H9 (cell line): ENCODE measurements at regions not wholly inside any gene's neighbourhood (a gene's known extent, or its start where the extent isn't known, plus 50 kb on each side); places are given as distances from the start of the nearest gene placed in this dataset.

Source experiments
- DNase-seq: peaks from one replicate; pipeline ENCODE4 v3.0.0-alpha.2; 2017
- H2AFZ ChIP-seq: one replicate; pipeline ENCODE4 v1.6.1; 2013; ENCODE audit warnings: mild to moderate bottlenecking, low read length, control low read depth, moderate library complexity
- H2AK5ac ChIP-seq: 2 replicates; pipeline ENCODE4 v1.6.1; 2013; ENCODE audit warnings: low read length, control low read depth, mixed read lengths; ENCODE audit not compliant: insufficient read length
- H2BK120ac ChIP-seq: one replicate; pipeline ENCODE4 v1.6.1; 2013; ENCODE audit warnings: low read depth, mild to moderate bottlenecking, low read length, control low read depth, inconsistent platforms; ENCODE audit not compliant: poor library complexity, severe bottlenecking
- H2BK12ac ChIP-seq: 2 replicates; pipeline ENCODE4 v1.6.1; 2013; ENCODE audit warnings: low read length, control low read depth, mixed read lengths, low read depth; ENCODE audit not compliant: insufficient read length
- H2BK15ac ChIP-seq: 2 replicates; pipeline ENCODE4 v1.6.1; 2013; ENCODE audit warnings: low read depth, low read length, control low read depth
- H2BK20ac ChIP-seq: one replicate; pipeline ENCODE4 v1.6.1; 2013; ENCODE audit warnings: low read depth, mild to moderate bottlenecking, low read length, control low read depth, inconsistent platforms; ENCODE audit not compliant: poor library complexity, severe bottlenecking
- H2BK5ac ChIP-seq: 2 replicates; pipeline ENCODE4 v1.6.1; 2013; ENCODE audit warnings: low read length, control low read depth, mixed read lengths; ENCODE audit not compliant: insufficient read length
- H3K14ac ChIP-seq: 2 replicates; pipeline ENCODE4 v1.6.1; 2013; ENCODE audit warnings: low read length, control low read depth; ENCODE audit not compliant: insufficient read depth
- H3K18ac ChIP-seq: 2 replicates; pipeline ENCODE4 v1.6.1; 2013; ENCODE audit warnings: low read depth, mild to moderate bottlenecking, mixed read lengths, low read length, control low read depth; ENCODE audit not compliant: insufficient read length
- H3K23ac ChIP-seq: 2 replicates; pipeline ENCODE4 v1.6.1; 2013; ENCODE audit warnings: low read length, control low read depth, mixed read lengths, low read depth; ENCODE audit not compliant: insufficient read length
- H3K23me2 ChIP-seq: 2 replicates; pipeline ENCODE4 v1.6.1; 2013; ENCODE audit warnings: low read depth, mild to moderate bottlenecking, mixed read lengths, low read length, control low read depth; ENCODE audit not compliant: insufficient read length, poor library complexity, severe bottlenecking
- H3K27ac ChIP-seq: 2 replicates; pipeline ENCODE4 v1.5.1; 2013; ENCODE audit warnings: low read length, control low read depth, mixed read lengths, low read depth; ENCODE audit not compliant: insufficient read length
- H3K27me3 ChIP-seq: 2 replicates; pipeline ENCODE4 v1.6.1; 2013; ENCODE audit warnings: low read length, control low read depth, inconsistent platforms; ENCODE audit not compliant: insufficient read depth
- H3K4ac ChIP-seq: 2 replicates; pipeline ENCODE4 v1.6.1; 2013; ENCODE audit warnings: low read depth, mild to moderate bottlenecking, control low read depth, inconsistent platforms, low read length, moderate library complexity
- H3K4me1 ChIP-seq: 2 replicates; pipeline ENCODE4 v1.6.1; 2013; ENCODE audit warnings: low read length, control low read depth, inconsistent platforms; ENCODE audit not compliant: insufficient read depth
- H3K4me2 ChIP-seq: 2 replicates; pipeline ENCODE4 v1.6.1; 2013; ENCODE audit warnings: low read length, control low read depth, mixed read lengths; ENCODE audit not compliant: insufficient read length, insufficient read depth
- H3K56ac ChIP-seq: 2 replicates; pipeline ENCODE4 v1.6.1; 2013; ENCODE audit warnings: low read depth, mild to moderate bottlenecking, mixed read lengths, low read length, control low read depth; ENCODE audit not compliant: insufficient read length
- H3K79me1 ChIP-seq: 2 replicates; pipeline ENCODE4 v1.6.1; 2013; ENCODE audit warnings: low read depth, mild to moderate bottlenecking, moderate library complexity, low read length, control low read depth, inconsistent platforms; ENCODE audit not compliant: insufficient read depth, poor library complexity, severe bottlenecking
- H3K79me2 ChIP-seq: 2 replicates; pipeline ENCODE4 v1.6.1; 2013; ENCODE audit warnings: low read length, control low read depth, inconsistent platforms; ENCODE audit not compliant: insufficient read depth
- H3K9ac ChIP-seq: 2 replicates; pipeline ENCODE4 v1.6.1; 2013; ENCODE audit warnings: low read length, control low read depth, mixed read lengths; ENCODE audit not compliant: insufficient read length; ENCODE audit errors: extremely low read depth
- H3K9me3 ChIP-seq: one replicate; pipeline ENCODE4 v1.6.1; 2013; ENCODE audit warnings: low read depth, low read length, inconsistent platforms; ENCODE audit not compliant: control insufficient read depth
- H3T11ph ChIP-seq: one replicate; pipeline ENCODE4 v1.6.1; 2013; ENCODE audit warnings: mild to moderate bottlenecking, low read length, control low read depth, inconsistent platforms
- H4K20me1 ChIP-seq: one replicate; pipeline ENCODE4 v1.6.1; 2013; ENCODE audit not compliant: control insufficient read depth, insufficient read length, insufficient read depth
- H4K5ac ChIP-seq: 2 replicates; pipeline ENCODE4 v1.6.1; 2013; ENCODE audit warnings: low read depth, mild to moderate bottlenecking, mixed read lengths, low read length, control low read depth; ENCODE audit not compliant: insufficient read length
- H4K8ac ChIP-seq: replicated peaks from 2 replicates; pipeline ENCODE4 v1.6.1; 2013; ENCODE audit warnings: low read length, control low read depth, mixed read lengths, low read depth; ENCODE audit not compliant: insufficient read length
- H4K91ac ChIP-seq: 2 replicates; pipeline ENCODE4 v1.6.1; 2013; ENCODE audit warnings: low read depth, mild to moderate bottlenecking, moderate library complexity, mixed read lengths, low read length, control low read depth; ENCODE audit not compliant: insufficient read length
- H3K27ac Mint-ChIP-seq, 3 experiments: 2 replicates in 2 of 3; 3 replicates in 1 of 3; pipeline ENCODE4 v1.8.0; 2020 to 2021; ENCODE audit warnings: mixed read lengths in 3 of 3, mild to moderate bottlenecking in 1 of 3, moderate library complexity in 1 of 3
- H3K27me3 Mint-ChIP-seq: 2 replicates; pipeline ENCODE4 v1.8.0; 2021; ENCODE audit warnings: low read depth, mild to moderate bottlenecking, moderate library complexity, mixed read lengths
- H3K36me3 Mint-ChIP-seq, 3 experiments: 2 replicates in 2 of 3; 3 replicates in 1 of 3; pipeline ENCODE4 v1.8.0; 2020 to 2021; ENCODE audit warnings: low read depth in 3 of 3, mixed read lengths in 3 of 3; ENCODE audit not compliant: insufficient read depth in 1 of 3
- H3K4me1 Mint-ChIP-seq, 2 experiments: 2 replicates each; pipeline ENCODE4 v1.8.0; 2020; ENCODE audit warnings: mixed read lengths in 2 of 2
- H3K4me3 Mint-ChIP-seq, 2 experiments: 2 replicates in 1 of 2; 3 replicates in 1 of 2; pipeline ENCODE4 v1.8.0; 2020 to 2021; ENCODE audit warnings: mild to moderate bottlenecking in 2 of 2, mixed read lengths in 2 of 2, moderate library complexity in 1 of 2
- H3K9me3 Mint-ChIP-seq, 2 experiments: 2 replicates in 1 of 2; 3 replicates in 1 of 2; pipeline ENCODE4 v1.8.0; 2020; ENCODE audit warnings: mild to moderate bottlenecking in 2 of 2, mixed read lengths in 2 of 2, moderate library complexity in 1 of 2
- CTCF ChIP-seq: fragments of 200-600 bp; sonication (generic); conservative IDR thresholded peaks from 3 replicates; pipeline ENCODE4 v1.8.0; 2021; ENCODE audit warnings: antibody characterized with exemption, mild to moderate bottlenecking
- WGBS: extraction: QIAGEN DNeasy Blood & Tissue Kit; methylation state at CpG from one replicate; pipeline ENCODE4 v1.1.7; 2013; ENCODE audit warnings: missing lambda C conversion rate, low lambda C conversion rate, mixed read lengths; ENCODE audit not compliant: insufficient read length; ENCODE audit errors: extremely low coverage; 5-methylcytosine and 5-hydroxymethylcytosine counted together

GRCh38 chr4:30656828-30657227 is 63.3 kb upstream of the PCDH7 start:
- no CpG with 5 or more reads among the region's 5 CpGs for WGBS
- Histone ChIP-seq H3T11ph (no peak overlapping the region), H3K79me2 (no peaks in the 10 kb centered on the region), H3K23me2 (no peaks in the 10 kb centered on the region), H2AK5ac (no peak overlapping the region), H3K4me1 (no peaks in the 10 kb centered on the region), H2BK5ac (no peak overlapping the region), H3K9ac (no peak overlapping the region), H3K9me3 (no peaks in the 10 kb centered on the region), H2BK12ac (no peak overlapping the region), H4K5ac (no peak overlapping the region), H3K4ac (no peak overlapping the region), H2BK15ac (no peak overlapping the region), H3K14ac (no peak overlapping the region), H3K27me3 (no peaks in the 10 kb centered on the region), H2BK20ac (no peak overlapping the region), H3K18ac (no peak overlapping the region), H2AFZ (no peak overlapping the region), H4K91ac (no peak overlapping the region), H4K20me1 (no peaks in the 10 kb centered on the region), H2BK120ac (no peak overlapping the region), H3K23ac (no peak overlapping the region), H4K8ac (no peak overlapping the region), H3K4me2 (no peak overlapping the region), H3K79me1 (no peaks in the 10 kb centered on the region), H3K27ac (no peak overlapping the region), H3K56ac (no peak overlapping the region)
- H3K36me3 Mint-ChIP-seq = no peaks in the 10 kb centered on the region
- H3K27ac Mint-ChIP-seq = no peak overlapping the region
- H3K27me3 Mint-ChIP-seq = no peaks in the 10 kb centered on the region
- no peaks in the 10 kb centered on the region for H3K9me3 Mint-ChIP-seq
- no peaks in the 10 kb centered on the region for H3K4me1 Mint-ChIP-seq
- DNase-seq = no peak
- TF ChIP-seq CTCF = no peak
- no peak overlapping the region for H3K4me3 Mint-ChIP-seq
